GM19452 (cell line): ENCODE measurements at regions not wholly inside any gene's neighbourhood (a gene's known extent, or its start where the extent isn't known, plus 50 kb on each side); places are given as distances from the start of the nearest gene placed in this dataset.
"Not testable (repeated sequence)": the region's sequence is repeated elsewhere in the genome, so short reads cannot be mapped to it uniquely, and the experiment has no call there.

Experiments used
- ATAC-seq: cut with Tn5 transposase; IDR thresholded peaks from one replicate; pipeline ENCODE4 v1.9.1; 2021; ENCODE audit not compliant: unreplicated experiment

DNA sequence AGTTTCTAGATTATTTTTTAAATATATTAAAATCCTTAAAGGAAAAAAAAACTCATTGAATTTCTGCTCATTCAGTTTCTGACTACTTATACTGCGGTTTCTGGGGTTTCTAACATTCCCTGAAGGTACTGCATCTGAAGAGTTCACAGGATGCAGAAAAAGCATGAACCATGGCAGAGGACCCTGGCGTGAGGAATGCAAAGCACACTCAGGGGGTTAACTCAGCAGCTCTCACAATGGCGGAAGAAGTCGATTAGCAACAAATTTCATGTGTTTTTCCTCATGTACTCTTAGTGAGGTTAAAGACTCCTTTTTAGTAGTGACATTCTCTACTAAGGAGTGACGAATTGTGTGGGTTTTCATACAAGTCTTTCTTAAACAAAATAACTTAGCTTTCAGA is 975.6 kb downstream of the NCAM2 start:
- ATAC-seq = no peak

DNA sequence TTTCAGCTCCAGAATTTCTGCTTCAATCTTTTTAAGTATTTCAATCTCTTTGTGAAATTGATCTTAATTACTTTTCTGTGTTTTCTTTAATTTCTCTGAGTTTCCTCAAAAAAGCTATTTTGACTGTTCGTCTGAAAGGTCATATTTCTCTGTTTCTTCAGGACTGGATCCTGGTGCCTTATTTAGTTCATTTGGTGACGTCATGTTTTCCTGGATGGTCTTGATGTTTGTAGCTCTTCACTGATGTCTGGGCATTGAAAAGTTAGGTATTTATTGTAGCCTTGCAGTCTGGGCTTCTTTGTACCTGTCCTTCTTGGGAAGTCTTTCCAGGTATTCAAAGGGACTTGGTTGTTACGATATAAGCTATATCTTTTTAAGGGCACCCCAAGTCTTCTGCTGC is 998.7 kb downstream of the NCAM2 start:
- no peak for ATAC-seq

DNA sequence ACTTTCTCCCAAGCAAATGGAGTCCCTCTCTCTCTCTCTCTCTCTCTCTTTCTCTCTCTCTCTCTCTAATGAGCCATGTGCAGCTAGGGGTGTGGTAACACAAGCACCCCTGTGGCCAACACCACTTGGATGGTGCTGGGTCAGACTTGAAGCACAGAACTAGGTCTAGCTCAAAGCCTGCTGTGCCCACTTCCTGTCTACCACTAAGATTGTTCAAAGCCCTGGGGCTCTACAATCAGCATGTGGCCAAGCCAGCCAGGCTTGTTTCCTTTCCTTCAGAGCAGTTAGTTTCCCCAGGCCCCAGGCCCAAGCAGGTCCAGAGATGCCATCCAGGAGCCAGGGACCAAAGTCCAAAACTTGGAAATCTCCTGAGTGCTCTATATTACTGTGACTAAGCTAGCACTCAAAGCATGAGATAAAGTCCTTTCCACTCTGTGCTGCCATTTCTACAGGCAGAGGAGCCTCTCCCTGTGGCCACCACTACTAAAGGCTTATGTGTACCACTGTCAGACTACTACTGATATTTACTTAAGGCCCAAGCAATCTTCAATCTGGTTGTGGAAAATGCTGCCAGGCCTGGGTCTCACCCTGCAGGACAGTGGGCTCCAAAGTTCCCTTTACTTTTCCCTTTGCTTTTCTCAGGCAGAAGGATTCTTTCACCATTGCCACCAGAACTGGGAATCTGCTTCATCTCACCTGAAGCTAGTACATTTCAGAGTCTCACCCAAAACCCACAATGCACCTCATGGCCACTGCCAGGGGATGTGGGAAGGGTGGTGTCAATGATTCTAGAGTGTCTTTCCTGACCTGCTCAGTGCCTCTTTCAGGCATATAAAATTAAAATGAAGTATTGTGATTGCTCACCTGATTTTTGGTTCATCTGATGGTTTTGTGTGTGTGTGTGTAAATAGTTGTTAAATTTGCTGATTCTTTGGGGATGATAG is 999.5 kb downstream of the NCAM2 start:
- no peak for ATAC-seq

DNA sequence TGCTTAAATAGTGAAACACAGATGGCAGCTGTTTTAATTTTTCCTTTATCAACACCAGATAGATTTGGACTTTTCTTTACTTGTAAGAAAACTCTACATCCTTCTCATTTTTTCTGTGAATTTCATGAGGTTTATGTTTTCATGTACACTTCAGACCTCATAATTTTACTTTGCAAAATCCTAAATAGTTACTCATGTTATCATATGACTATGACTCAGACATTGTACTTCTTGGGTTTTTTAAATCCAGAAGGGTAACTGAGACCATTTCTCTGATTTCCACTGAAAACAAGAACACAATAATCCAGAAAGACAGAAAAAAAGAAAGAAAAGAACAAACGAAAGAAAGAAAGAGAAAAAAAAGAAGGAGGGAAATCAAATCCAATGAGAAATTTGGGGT is 1021.6 kb downstream of the NCAM2 start:
- no peak for ATAC-seq

DNA sequence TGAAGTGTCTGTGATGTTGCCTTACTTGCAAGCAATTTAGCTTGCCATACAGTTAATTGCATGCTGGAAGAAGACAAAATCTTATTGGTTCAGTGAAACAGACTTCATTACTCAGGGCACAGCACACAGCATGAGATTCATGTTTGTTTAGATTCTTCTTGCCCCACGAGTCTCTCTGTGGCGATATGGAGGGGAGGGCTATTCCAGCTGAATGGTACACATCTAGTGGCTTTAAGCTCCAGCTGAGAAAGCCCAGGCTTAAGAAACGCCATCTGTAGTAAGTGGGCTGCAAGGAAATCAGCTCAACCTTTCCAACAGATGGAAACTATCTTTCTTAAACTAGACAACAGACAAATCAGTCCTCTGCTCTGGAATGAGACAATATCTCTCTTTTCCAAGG is 1022.0 kb downstream of the NCAM2 start:
- no peak for ATAC-seq

DNA sequence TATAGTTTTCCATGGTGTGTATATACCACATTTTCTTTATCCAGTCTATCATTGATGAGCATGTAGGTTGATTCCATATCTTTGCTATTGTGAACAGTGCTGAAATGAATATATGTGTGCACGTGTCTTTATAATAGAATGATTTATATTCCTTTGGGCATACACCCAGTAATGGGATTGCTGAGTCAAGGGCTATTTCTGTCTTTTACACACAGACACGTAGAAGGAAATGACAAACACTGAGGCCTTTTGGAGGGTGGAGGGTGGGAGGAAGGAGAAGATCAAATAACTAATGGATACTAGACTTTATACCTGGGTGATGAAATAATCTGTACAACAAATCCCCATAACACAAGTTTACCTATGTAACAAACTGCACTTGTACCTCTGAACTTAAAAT is 1025.7 kb downstream of the NCAM2 start:
- ATAC-seq = not testable (repeated sequence)

DNA sequence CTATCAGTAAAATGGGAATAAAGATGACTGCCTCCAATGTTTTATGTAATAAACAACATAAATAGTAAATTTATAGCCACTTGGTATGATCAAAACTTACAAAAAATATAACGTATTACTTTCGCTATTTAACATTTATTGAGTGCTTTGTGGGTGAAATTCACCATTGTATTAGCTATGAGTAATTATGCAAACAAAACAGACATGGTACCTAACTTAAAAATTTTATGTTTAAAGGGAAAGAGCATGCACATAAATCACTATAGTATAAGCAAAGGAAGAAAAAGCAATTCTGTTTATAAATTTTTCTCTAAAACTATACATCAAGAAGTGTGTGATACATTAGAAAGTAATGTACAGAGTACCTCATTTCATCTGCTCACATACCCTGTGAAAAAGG is 1046.2 kb downstream of the NCAM2 start:
- no peak for ATAC-seq

DNA sequence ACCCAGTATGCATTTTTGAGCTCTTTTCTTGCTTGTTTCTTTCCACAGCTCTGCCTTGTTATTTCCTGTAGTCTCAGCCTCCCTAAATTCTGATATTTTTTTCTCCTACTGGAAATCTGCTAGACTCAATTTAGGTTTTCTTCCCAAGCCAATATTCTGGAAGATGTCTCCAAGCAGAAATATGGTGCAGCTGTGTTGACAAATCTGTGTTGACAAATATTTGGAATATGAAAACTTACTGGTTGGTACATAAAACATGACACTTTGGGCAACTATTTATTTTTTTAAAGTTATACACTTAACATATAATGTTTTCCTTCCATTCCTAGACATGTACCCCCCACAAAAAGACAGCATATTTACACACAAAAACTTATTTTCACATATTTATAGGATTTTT is 1048.4 kb downstream of the NCAM2 start:
- no peak for ATAC-seq

DNA sequence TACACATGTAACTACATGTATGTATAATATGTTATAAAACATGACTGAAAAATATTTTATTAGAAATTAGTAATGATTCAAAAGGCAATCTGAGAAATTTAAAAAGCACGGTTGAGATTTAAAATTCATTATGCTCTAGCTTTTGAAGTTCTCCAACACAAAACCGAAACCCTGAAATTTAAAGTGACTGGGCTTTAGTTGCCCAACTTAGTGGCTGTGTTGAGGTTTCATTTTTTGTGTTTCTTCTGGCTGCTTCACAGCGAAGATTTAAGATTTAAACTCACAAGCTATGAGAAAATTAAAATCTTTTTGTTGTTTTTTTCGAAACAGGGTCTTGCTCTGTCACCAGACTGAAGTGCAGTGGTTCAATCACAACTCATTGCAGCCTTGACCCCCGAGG is 1058.7 kb downstream of the NCAM2 start:
- ATAC-seq = no peak

DNA sequence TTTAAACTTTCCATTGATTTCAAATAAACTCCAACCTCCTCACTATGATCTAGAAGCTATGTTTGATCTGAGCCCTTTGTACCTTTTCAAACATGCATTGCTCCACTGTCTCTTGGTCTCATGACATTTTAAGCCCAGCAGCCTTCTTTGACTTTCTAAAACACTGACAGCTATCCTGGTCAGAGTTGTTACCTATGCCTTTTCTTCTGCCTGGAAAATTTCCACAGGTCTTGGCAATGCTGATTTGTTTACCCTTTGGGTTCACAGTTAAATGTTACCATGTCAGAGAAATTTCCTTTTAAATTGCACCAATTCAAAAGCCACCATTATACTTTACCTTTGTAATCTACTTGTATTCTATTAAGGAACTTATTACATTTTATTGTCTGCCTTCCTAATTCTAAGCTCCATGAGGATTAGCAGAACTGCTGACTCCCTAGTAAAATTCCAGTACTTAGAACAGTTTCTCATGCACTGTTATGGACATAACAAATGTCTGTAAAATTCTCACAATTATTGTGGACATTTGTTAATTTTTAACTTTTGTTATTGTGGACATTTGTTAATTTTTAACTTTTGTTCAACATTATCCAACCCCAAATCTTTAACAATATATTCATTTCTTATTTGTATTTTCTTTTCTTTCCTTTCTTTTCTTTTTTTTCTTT is 1064.4 kb downstream of the NCAM2 start:
- ATAC-seq = no peak

DNA sequence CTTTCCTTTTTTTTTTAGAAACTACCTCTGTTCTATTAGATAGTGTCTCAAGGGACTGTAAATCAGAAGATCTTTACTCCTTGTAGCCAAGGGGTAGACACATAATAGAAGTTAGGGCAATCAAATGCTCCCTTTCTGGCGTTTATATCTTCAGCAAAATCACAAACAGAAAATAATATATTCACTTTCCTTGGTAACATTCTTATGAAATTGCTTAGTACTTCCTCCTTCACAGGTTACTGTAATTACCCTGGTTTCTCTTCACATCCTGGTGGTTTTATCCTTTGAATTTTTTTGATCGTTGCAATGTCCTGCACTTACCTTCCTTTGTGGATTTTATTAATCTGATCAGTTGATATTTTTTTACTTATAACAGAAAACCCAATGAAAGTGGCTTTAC is 1064.9 kb downstream of the NCAM2 start:
- no peak for ATAC-seq

DNA sequence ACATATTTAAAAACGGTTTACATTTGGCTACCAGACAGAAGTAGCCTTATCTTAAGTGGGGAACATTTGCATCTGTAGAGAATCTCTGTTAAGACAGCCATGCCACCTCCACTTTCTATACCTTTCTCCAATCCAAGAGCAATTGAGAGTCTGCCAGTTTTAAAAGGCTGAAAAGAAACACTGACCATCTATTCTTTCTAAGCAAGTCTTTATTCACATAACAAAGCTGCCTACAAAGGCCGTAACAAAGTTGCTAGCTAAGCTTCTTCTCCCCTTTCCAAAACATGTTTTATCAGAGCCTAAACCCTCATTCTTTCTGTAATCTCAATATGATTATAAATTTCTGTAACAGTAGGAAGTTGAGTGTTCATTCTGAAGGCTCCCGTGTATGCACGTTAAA is 1078.3 kb downstream of the NCAM2 start:
- ATAC-seq = no peak

DNA sequence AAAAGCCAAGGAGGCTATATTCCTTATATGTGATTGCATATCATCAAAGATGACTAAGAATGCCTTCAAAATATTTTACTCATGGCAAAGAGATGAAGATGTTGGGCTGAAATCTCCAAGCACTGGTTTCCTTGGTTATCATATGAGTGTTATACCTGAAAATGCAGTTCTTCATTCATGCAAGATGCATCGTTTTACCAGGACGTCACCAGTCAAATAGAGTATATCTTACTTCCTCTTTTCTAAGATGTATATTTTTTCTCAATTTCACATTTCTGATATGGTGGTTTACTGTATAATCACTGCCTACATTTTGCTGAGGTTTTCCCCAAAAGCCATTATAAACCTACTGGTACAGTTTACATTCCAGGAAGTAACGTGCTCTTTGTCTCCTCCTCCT is 1085.7 kb downstream of the NCAM2 start:
- ATAC-seq = no peak

DNA sequence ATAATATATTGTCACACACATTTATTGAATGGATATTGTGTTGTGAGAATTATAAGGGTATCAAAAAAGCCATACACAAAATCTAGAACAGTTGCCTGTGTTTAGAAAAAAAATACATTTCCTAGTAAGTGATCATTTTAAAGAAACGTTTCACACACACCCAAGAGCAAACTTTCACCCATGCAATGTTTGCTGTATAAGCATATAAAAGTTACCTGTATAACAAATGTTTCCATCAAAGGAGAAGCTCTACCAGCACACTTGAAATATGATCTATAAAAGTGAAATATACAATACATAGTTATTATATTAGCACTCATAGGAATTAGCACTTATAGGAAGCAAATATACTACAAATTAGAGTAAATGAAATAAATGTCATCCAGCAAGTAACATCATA is 1098.1 kb downstream of the NCAM2 start:
- ATAC-seq = no peak

DNA sequence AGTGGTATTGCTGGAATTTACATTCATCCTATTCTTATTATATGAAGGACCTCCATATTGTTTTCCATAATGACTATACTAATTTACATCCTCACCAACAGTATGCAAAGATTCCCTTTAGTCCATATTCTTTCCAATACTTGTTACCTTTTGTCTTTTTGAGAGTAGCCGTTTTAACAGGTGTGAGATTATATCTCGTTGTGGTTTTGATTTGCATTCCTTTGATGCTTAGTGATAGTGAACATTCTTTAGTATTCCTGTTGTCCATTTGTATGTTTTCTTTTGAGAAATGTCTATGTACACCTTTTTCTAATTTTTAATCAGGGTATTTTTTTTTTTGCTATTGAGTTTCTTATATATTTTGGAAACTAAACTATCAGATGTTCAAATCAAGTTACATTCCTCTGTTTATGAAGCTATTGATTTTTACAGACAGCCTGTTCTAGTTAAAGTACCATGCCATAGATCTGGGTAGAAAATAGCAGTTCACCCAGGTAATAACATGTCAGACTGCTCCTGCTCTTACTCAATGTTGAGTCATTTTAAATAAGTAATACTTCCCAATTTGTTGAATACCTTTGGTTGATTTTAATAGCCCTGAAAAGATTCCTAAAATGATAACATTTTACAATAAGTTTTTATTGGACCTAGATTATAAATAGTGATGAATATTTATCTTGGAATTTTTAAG is 1108.7 kb downstream of the NCAM2 start:
- no peak for ATAC-seq

DNA sequence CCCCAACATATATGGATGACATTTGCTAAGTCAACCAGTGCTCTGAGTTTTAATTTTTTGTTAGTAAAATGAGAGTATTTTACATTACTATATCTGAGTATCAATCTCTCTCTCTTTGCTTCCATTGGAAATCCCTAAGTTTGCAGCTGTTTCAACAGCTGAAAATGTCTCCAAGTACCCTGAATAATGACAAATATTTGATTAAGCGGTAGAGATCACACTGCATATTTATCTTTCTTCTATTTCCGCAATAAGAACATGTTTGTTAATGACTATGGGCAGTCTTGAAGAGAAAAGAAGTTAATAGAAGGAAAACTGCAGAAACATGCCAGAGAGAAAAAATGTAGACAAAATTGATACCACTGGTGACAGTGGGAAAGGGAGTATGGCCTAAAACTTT is 1117.5 kb downstream of the NCAM2 start:
- no peak for ATAC-seq

DNA sequence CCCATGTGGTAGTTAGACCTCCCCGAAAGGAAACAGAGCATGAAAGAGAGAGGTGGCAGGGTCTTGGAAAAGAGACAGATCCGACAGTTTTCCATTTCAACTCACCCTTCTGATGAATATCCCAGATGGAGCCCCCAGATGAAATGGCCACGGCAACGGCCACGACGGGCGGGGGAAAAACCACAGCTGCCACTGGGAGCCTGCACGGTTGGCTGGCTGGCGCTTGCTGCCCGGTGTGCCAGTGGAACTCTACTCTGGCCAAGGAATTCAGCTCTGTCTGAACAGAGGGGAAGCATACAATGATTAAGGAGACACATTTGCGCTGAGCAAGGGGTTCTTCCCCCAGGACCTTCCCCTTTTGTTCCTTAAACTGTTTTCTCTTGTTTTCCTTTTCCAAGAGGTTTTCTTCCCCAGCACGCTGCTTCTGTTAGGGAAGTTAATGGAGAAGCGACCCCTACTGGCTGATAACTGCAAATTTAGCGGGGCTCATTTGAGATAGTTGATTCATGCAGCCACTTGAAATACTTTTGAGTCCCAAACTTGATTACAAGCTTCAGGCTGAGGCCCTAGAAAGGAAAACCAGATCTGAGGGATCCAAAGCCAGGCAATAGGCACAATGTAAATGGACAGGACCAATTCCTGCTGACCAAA is 1122.5 kb downstream of the NCAM2 start:
- ATAC-seq = no peak

DNA sequence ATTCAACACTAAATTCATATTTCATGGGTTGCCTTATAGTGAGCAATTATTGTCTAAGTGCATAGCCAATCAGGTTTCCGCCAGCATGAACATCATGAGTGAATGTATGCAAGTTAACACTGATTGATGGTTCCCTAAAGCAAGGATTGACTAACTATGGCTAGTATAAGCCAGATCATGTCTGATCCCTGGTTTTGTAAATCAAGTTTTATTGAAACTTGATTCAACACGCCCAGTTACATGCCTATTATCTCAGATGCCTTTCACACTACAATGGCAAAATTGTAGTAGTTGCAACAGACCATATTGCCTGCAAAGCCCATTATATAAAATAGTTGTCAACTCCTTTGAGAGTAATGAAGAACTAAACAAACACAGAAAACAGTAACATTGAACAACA is 1127.4 kb downstream of the NCAM2 start:
- ATAC-seq = no peak

DNA sequence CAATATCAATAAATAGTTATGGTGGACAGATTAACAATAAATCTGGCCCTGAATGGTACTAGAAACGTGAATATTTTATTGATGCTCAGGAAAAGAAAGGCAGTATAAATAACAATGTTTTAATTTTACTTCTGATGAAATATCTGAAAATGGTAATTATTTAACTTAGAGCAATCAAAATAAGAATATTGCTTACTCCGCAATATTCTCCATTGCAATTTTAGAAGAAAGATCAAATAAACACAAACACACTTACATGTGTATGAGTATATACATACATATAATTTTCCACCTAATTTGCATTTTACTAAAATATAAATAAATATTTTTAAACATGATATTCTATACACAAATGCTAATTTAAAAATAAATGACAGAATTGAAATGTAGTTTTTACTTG is 1130.5 kb downstream of the NCAM2 start:
- ATAC-seq = no peak

DNA sequence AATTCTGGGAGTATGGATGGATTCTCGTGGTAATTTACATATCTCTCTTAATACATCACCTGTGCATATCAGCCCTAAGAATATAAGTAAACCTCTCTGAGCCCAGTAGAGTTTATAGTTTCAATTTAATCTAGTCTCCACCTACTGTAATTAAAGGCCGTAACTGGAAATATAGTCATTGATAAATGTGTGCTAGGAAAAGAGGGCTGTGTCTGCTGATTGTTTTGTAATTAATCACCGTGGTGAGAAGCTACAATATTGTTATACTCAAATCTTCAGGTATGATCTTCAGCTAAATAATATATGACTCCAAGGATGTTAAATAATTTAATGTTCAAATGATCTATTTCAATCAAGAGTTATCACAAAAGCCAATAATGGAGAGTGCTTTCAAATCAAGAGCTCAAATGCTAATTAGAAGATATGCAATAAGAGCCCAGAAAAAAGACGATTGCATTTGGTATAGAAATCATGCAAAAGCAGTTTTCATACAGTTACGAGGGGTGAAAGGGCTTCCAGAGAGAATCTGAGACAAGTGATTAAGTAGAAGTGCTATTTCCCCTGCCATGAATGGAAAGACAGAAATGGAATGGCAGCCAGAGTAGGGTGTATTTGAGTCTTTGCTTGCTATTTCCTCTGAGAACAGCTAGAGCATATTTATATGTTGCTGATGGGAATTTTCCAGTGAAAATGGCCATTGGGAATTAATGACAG is 1134.3 kb downstream of the NCAM2 start:
- ATAC-seq = no peak

DNA sequence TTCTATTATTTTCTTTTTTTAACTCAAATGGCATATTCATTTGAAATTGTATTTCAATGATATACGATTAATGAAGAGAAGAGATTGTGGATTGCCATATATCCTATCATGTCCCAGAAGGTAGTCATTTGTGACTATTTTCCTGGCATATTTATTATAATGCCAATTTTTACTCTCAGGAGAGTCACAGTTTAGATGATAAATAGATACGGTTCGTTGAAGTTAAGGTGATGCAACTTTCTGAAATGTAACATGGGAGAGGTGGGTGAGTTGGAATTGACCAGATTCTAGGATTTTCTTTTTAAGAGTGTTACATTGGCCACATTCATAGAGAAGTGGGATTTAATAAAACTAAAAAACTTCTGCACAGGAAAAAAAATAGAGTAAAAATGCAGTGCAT is 1138.5 kb downstream of the NCAM2 start:
- ATAC-seq = no peak
